Stomach (tissue), 8 donors: ENCODE measurements at regions not wholly inside any gene's neighbourhood (a gene's known extent, or its start where the extent isn't known, plus 50 kb on each side); places are given as distances from the start of the nearest gene placed in this dataset.

Experiments used
- DNase-seq, 2 donors: peaks; one replicate each; pipeline versions ENCODE4 v3.0.0 to v3.0.0-alpha.2; 2013 to 2019
- H3K27ac ChIP-seq, 5 donors: fragments of 200-600 bp in 4 of 5; sonication (generic) in 4 of 5; one replicate each; pipeline ENCODE4 v1.5.1; 2013 to 2019; ENCODE audit warnings: mild to moderate bottlenecking in 1 of 5, moderate library complexity in 1 of 5
- H3K27me3 ChIP-seq, 3 donors: fragments of 200-600 bp; sonication (generic); one replicate each; pipeline ENCODE4 v1.5.1; 2017 to 2019; ENCODE audit warnings: mixed run types in 1 of 3
- H3K36me3 ChIP-seq, 4 donors: fragments of 200-600 bp; sonication (generic); 1 replicate in 3 of 4; 2 replicates in 1 of 4; pipeline ENCODE4 v1.5.1; 2016 to 2019
- H3K4me1 ChIP-seq, 4 donors: fragments of 200-600 bp; sonication (generic); one replicate each; pipeline ENCODE4 v1.5.1; 2016 to 2019
- H3K4me3 ChIP-seq, 4 donors: fragments of 200-600 bp; sonication (generic) in 3 of 4; one replicate each; pipeline ENCODE4 v1.5.1; 2016 to 2019; ENCODE audit warnings: mild to moderate bottlenecking in 1 of 4
- H3K9me3 ChIP-seq, 4 donors: fragments of 200-600 bp; sonication (generic); one replicate each; pipeline ENCODE4 v1.5.1; 2016 to 2019
- EP300 ChIP-seq: sonication (generic); formaldehyde crosslinking; IDR thresholded peaks from one replicate; pipeline ENCODE4 v1.6.1; 2017; ENCODE audit warnings: antibody characterized with exemption
- POLR2A ChIP-seq, 4 donors: fragments of 450-650 bp; IDR thresholded peaks; one replicate each; pipeline ENCODE4 v1.6.1; 2016; ENCODE audit warnings: antibody characterized with exemption in 4 of 4, control low read depth in 2 of 4, mild to moderate bottlenecking in 1 of 4, moderate library complexity in 1 of 4
- POLR2AphosphoS5 ChIP-seq, 3 donors: sonication (generic); formaldehyde crosslinking; IDR thresholded peaks; one replicate each; pipeline ENCODE4 v1.6.1; 2016; ENCODE audit warnings: antibody characterized with exemption in 3 of 3
- WGBS, 5 donors: extraction: QIAGEN DNeasy Blood & Tissue Kit in 3 of 5; methylation state at CpG; one replicate each; pipeline versions ENCODE4 v1.1.5 to v1.1.7; 2013 to 2018; 5-methylcytosine and 5-hydroxymethylcytosine counted together
- intact Hi-C: fragments of 100-400 bp; cut with DNase I; formaldehyde crosslinking; loops from one replicate; pipeline ENCODE4 v1.15.1; 2023; ENCODE audit warnings: low total_unique reads
- TF ChIP-seq, protein P1 (sequence below), 7 experiments: fragments of 450-650 bp in 4 of 7; fragments of 200-600 bp in 3 of 7; sonication (generic) in 3 of 7; IDR thresholded peaks; one replicate each; pipeline ENCODE4 v1.5.1; 2016 to 2019; ENCODE audit warnings: antibody characterized with exemption in 7 of 7, control low read depth in 2 of 7, mild to moderate bottlenecking in 1 of 7
- donor health status: healthy with polysubstance abuse.
- donor health status: Bipolar disorder and iron deficiency.
- donor health status: healthy.

DNA sequence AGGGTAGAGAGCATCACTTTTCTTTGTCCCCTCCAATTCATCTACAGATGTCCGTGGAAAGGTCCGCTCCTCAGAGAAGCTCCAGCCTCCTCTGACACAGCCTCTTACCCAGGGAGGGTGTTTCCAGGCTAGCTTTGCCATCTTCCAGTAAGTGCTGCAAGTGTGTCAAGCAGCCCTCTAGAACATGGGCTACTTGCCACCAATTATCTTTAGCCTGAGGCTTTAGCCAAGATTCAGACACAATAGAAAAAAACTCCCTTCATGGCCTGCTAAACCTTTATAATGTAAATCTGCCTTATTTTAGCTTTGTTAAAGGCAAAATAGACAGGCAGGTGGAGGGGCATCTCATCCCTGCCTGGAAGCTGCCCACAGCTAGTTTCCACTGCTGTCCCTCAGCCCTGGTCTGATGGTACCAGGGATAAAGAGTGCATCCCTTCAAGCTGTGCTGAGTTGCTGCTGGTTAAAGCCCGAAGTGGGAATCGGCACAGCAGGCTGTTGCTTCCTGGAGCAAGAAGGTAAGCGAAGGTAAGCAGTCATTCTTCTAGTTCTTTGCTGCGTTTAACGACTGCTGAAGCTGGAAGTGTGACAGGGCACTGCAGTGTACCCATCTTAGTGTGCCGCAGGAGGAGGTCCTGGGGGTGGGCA, 190.1 kb upstream of the E2F8 start:
- Histone ChIP-seq H3K27ac (peak overlapping the region; percentile 51 to 76 (median 56)), H3K4me1 (peaks cover 17 to 49% (median 34%) of the 10 kb centered on the region in 4 donors), H3K4me3 (no peak overlapping the region), H3K36me3 (no peaks in the 10 kb centered on the region), H3K9me3 (no peaks in the 10 kb centered on the region), H3K27me3 (no peaks in the 10 kb centered on the region)
- intact Hi-C loops: no loop called here
- DNase-seq: peak in 1 of 2 donors; percentile 31
- TF ChIP-seq POLR2AphosphoS5 (IDR thresholded peaks at IDR 0.05): no peak
- TF ChIP-seq, protein P1, sequence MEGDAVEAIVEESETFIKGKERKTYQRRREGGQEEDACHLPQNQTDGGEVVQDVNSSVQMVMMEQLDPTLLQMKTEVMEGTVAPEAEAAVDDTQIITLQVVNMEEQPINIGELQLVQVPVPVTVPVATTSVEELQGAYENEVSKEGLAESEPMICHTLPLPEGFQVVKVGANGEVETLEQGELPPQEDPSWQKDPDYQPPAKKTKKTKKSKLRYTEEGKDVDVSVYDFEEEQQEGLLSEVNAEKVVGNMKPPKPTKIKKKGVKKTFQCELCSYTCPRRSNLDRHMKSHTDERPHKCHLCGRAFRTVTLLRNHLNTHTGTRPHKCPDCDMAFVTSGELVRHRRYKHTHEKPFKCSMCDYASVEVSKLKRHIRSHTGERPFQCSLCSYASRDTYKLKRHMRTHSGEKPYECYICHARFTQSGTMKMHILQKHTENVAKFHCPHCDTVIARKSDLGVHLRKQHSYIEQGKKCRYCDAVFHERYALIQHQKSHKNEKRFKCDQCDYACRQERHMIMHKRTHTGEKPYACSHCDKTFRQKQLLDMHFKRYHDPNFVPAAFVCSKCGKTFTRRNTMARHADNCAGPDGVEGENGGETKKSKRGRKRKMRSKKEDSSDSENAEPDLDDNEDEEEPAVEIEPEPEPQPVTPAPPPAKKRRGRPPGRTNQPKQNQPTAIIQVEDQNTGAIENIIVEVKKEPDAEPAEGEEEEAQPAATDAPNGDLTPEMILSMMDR (IDR thresholded peaks at IDR 0.05): no peak
- TF ChIP-seq POLR2A (IDR thresholded peaks at IDR 0.05): no peak
- no peak for TF ChIP-seq EP300
- WGBS, 5 donors: 32 to 62% (median 39%) methylated on average over 8 of the region's 8 CpGs

DNA sequence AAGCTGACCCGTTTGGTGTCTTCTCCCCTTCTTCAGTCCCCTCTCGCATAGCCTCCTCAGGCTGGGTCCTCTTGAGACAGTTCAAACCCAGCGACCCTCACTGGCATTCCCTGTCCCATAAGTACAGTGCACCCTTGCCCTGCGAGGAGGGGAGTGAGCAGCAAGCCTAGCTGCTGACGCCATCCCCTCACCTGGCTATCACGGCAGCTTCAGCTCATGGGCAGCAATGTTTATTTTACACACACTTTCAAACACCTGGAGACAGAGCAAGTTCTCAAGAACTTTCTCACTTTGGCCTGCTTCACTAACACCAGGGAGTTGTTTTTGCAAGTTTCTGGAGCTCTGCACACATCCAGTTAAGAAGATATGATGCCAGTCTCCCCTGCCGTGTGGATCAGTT, 189.6 kb upstream of the E2F8 start:
- Histone ChIP-seq H3K36me3 (no peaks in the 10 kb centered on the region), H3K4me1 (peaks cover 17 to 49% (median 34%) of the 10 kb centered on the region in 4 donors), H3K27me3 (no peaks in the 10 kb centered on the region), H3K27ac (peak overlapping the region; percentile 51 to 76 (median 56)), H3K4me3 (no peak overlapping the region), H3K9me3 (no peaks in the 10 kb centered on the region)
- intact Hi-C loops: no loop called here
- no peak for TF ChIP-seq EP300
- WGBS, 5 donors: 34 to 66% (median 56%) methylated on average over 7 of the region's 7 CpGs
- DNase-seq: peak in 1 of 2 donors; percentile 47

- H3K27me3 ChIP-seq: no peaks in the 10 kb centered on the region
- TF ChIP-seq POLR2A (IDR thresholded peaks at IDR 0.05) (no peak), POLR2AphosphoS5 (IDR thresholded peaks at IDR 0.05) (no peak), EP300 (no peak)
- WGBS, 5 donors: 26 to 56% (median 38%) methylated on average over 3 of the region's 3 CpGs
- H3K4me1 ChIP-seq: peaks cover 17 to 49% (median 34%) of the 10 kb centered on the region in 4 donors
- H3K27ac ChIP-seq: peak overlapping the region; percentile 52 to 77 (median 70)
- intact Hi-C loops: no loop called here
- DNase-seq: peak in 1 of 2 donors; percentile 74
- no peak overlapping the region for H3K4me3 ChIP-seq
- H3K9me3 ChIP-seq: no peaks in the 10 kb centered on the region
- H3K36me3 ChIP-seq: no peaks in the 10 kb centered on the region
Measured at GRCh38 chr11:19429108-19429760, 188.5 kb upstream of the E2F8 start.

DNA sequence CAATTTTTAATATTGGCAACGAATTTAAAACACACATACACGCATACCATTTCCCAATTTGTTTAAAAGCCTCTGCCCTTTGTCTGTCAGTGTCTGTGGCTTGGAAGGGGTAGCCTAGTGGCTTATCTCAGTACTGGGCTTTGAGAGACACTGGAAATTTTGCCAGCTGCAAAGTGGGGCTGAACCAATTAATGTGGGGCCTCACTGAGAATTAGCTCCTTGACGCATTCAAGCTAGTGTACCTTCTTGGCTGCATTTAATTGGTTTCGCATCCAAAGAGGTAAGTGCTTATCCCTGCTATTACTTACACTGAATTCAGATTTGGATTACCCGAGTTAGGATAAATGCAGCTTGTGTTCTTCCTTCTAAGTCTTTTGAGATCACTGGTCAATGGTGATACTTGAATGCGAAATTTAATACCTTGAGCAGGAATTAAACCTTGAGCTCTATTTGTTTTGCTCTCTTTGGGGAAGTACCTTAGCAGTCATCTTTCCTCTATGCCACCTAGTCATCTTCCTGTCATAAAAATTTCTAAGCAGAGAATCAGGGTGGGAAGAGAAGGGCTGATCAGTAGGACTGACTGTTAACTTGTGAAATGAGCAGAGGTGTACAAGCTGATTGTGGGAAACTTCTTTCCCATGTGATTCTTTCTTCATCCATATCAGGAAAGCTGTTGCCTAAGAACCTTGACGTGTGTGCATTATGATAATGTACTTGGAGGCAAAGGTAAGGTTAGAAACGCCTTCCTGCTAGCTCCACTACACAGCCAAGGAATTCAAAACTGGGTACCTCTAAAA, 187.7 kb upstream of the E2F8 start:
- H3K27ac ChIP-seq: peak overlapping the region; percentile 52 to 77 (median 70)
- no peaks in the 10 kb centered on the region for H3K9me3 ChIP-seq
- peak in 1 of 2 donors; percentile 60 for DNase-seq
- H3K4me1 ChIP-seq: peaks cover 17 to 49% (median 34%) of the 10 kb centered on the region in 4 donors
- WGBS, 5 donors: 42 to 64% (median 58%) methylated on average over 8 of the region's 8 CpGs
- intact Hi-C loops: no loop called here
- H3K27me3 ChIP-seq: no peaks in the 10 kb centered on the region
- H3K4me3 ChIP-seq: no peak overlapping the region
- H3K36me3 ChIP-seq: no peaks in the 10 kb centered on the region
- TF ChIP-seq, protein P1 (IDR thresholded peaks at IDR 0.05): no peak
- TF ChIP-seq POLR2AphosphoS5 (IDR thresholded peaks at IDR 0.05): peak in 1 of 3 donors; percentile 64

- no peaks in the 10 kb centered on the region for H3K27me3 ChIP-seq
- 65 to 74% (median 68%) methylated on average over 4 of the region's 4 CpGs for WGBS, 5 donors
- no peak for DNase-seq
- H3K4me3 ChIP-seq: no peak overlapping the region
- intact Hi-C loops: no loop called here
- no peak overlapping the region for H3K27ac ChIP-seq
- H3K36me3 ChIP-seq: no peaks in the 10 kb centered on the region
- TF ChIP-seq, protein P1 (IDR thresholded peaks at IDR 0.05): no peak
- TF ChIP-seq POLR2AphosphoS5 (IDR thresholded peaks at IDR 0.05) (no peak), POLR2A (IDR thresholded peaks at IDR 0.05) (no peak), EP300 (no peak)
- H3K4me1 ChIP-seq: peaks cover 17 to 40% (median 30%) of the 10 kb centered on the region in 4 donors
- H3K9me3 ChIP-seq: no peaks in the 10 kb centered on the region
Measured at GRCh38 chr11:19426756-19427403, 186.1 kb upstream of the E2F8 start.
